Left ventricle myocardium superior (tissue), 1 donor: ENCODE measurements at regions not wholly inside any gene's neighbourhood (a gene's known extent, or its start where the extent isn't known, plus 50 kb on each side); places are given as distances from the start of the nearest gene placed in this dataset.

Experiments
- ATAC-seq: fragments of 200-7000 bp; cut with Tn5 transposase; one replicate; pipeline ENCODE4 v1.9.1; 2020; ENCODE audit warnings: mild to moderate bottlenecking, moderate library complexity
- DNase-seq: peaks from one replicate; pipeline ENCODE4 v3.0.0-alpha.2; 2020
- intact Hi-C: fragments of 100-400 bp; cut with micrococcal nuclease; formaldehyde crosslinking; loops from one replicate; pipeline ENCODE4 v1.11.0; 2022
- donor health status: DM: no; HTN: yes; CAD: no; lungs with severe emphysema.

GRCh38 chr17:6232732-6233101 lies 162.5 kb downstream of the WSCD1 start:
- DNase-seq = no peak
- intact Hi-C loops = no loop called here
- no peak for ATAC-seq

GRCh38 chr17:6231886-6232731 lies 161.9 kb downstream of the WSCD1 start:
- intact Hi-C loops = no loop called here
- ATAC-seq (no peak), DNase-seq (no peak)

GRCh38 chr17:6231465-6231864 lies 161.3 kb downstream of the WSCD1 start:
- intact Hi-C loops = no loop called here
- DNase-seq = no peak
- ATAC-seq = no peak

- ATAC-seq (no peak), DNase-seq (no peak)
- intact Hi-C loops = no loop called here
Observed at GRCh38 chr17:6218333-6218732, 148.2 kb downstream of the WSCD1 start.

- DNase-seq = no peak
- intact Hi-C loops = no loop called here
- no peak for ATAC-seq
Observed at GRCh38 chr17:6215071-6216035, 145.2 kb downstream of the WSCD1 start.

GRCh38 chr17:6213859-6214258 lies 143.7 kb downstream of the WSCD1 start:
- intact Hi-C loops = no loop called here
- DNase-seq (no peak), ATAC-seq (no peak)

- DNase-seq (no peak), ATAC-seq (no peak)
- intact Hi-C loops = no loop called here
Observed at GRCh38 chr17:6212766-6213165, 142.6 kb downstream of the WSCD1 start.

- no peak for DNase-seq
- ATAC-seq = no peak
- intact Hi-C loops = no loop called here
Observed at GRCh38 chr17:6209829-6210228, 139.7 kb downstream of the WSCD1 start.

- DNase-seq (no peak), ATAC-seq (no peak)
- intact Hi-C loops = no loop called here
Observed at GRCh38 chr17:6208608-6209180, 138.5 kb downstream of the WSCD1 start.

GRCh38 chr17:6205525-6205924 lies 135.3 kb downstream of the WSCD1 start:
- no peak for DNase-seq
- intact Hi-C loops = no loop called here
- no peak for ATAC-seq

GRCh38 chr17:6205033-6205432 lies 134.9 kb downstream of the WSCD1 start:
- intact Hi-C loops = no loop called here
- no peak for ATAC-seq
- DNase-seq = no peak

GRCh38 chr17:6204203-6204722 lies 134.1 kb downstream of the WSCD1 start:
- DNase-seq = no peak
- intact Hi-C loops = no loop called here
- ATAC-seq = no peak

GRCh38 chr17:6196355-6196754 lies 126.2 kb downstream of the WSCD1 start:
- intact Hi-C loops = no loop called here
- DNase-seq = no peak
- ATAC-seq = no peak

GRCh38 chr17:6195123-6195522 lies 124.9 kb downstream of the WSCD1 start:
- DNase-seq (no peak), ATAC-seq (no peak)
- intact Hi-C loops = no loop called here

GRCh38 chr17:6191405-6192324 lies 121.5 kb downstream of the WSCD1 start:
- ATAC-seq = no peak
- no peak for DNase-seq
- intact Hi-C loops = no loop called here

- DNase-seq (no peak), ATAC-seq (no peak)
- intact Hi-C loops = no loop called here
Observed at GRCh38 chr17:6187836-6188235, 117.7 kb downstream of the WSCD1 start.

- ATAC-seq (no peak), DNase-seq (no peak)
- intact Hi-C loops = no loop called here
Observed at GRCh38 chr17:6186998-6187397, 116.8 kb downstream of the WSCD1 start.

GRCh38 chr17:6184508-6184907 lies 114.3 kb downstream of the WSCD1 start:
- no peak for DNase-seq
- intact Hi-C loops = no loop called here
- ATAC-seq = no peak

GRCh38 chr17:6179017-6179416 lies 108.8 kb downstream of the WSCD1 start:
- intact Hi-C loops = no loop called here
- DNase-seq (no peak), ATAC-seq (no peak)
